ENCODE measurements at regions not wholly inside any gene's neighbourhood (a gene's known extent, or its start where the extent isn't known, plus 50 kb on each side); places are given as distances from the start of the nearest gene placed in this dataset.
A peak's percentile ranks its signal among the peaks of the same experiment; 100 is the strongest.

GRCh38 chr13:50527612-50528509, 315.6 kb downstream of the DLEU7 start:
- Histone ChIP-seq H3K79me2 (ENCODE audit: control insufficient read depth, insufficient read depth, low read length) (no peaks in the 10 kb centered on the region), H3K4me1 (ENCODE audit: control insufficient read depth in 2 of 2, insufficient read depth in 2 of 2, low read length in 2 of 2) (peaks cover 24 to 25% of the 10 kb centered on the region in 2 donors), H3K4me3 (ENCODE audit: control extremely low read depth in 1 of 5, extremely low read depth in 1 of 5, insufficient read depth in 1 of 5, low read depth in 2 of 5, low read length in 4 of 5) (no peak overlapping the region), H3K4me2 (replicated peaks; ENCODE audit: low read depth, low read length, poor library complexity, severe bottlenecking) (peak overlapping the region; percentile 26), H3K36me3 (replicated peaks in 1 of 2; ENCODE audit: control extremely low read depth in 1 of 2, control insufficient read depth in 1 of 2, extremely low read depth in 1 of 2, insufficient read depth in 2 of 2, low read length in 1 of 2) (no peaks in the 10 kb centered on the region), H3K9ac (ENCODE audit: low read length) (no peak overlapping the region), H4K20me1 (ENCODE audit: control insufficient read depth, insufficient read depth, low read length, poor library complexity, severe bottlenecking) (no peaks in the 10 kb centered on the region), H2AFZ (ENCODE audit: insufficient read depth, low read depth, low read length, poor library complexity, severe bottlenecking) (peak overlapping the region; percentile 55), H3K9me3 (ENCODE audit: control extremely low read depth in 1 of 3, control insufficient read depth in 2 of 3, insufficient read depth in 1 of 3, low read length in 2 of 3) (no peaks in the 10 kb centered on the region), H3K27me3 (replicated peaks in 1 of 4; ENCODE audit: control extremely low read depth in 1 of 4, control insufficient read depth in 3 of 4, insufficient read depth in 4 of 4, low read length in 3 of 4) (no peaks in the 10 kb centered on the region), H3K27ac (ENCODE audit: low read length in 2 of 2) (no peak overlapping the region)
- Mint-ChIP-seq H3K27me3 (no peaks in the 10 kb centered on the region), H3K4me3 (peak overlapping the region; percentile 7), H3K9me3 (ENCODE audit: insufficient read depth) (no peaks in the 10 kb centered on the region), H3K4me1 (peaks cover 35% of the 10 kb centered on the region), H3K27ac (peak overlapping the region; percentile 50)
- intact Hi-C loops (cut with micrococcal nuclease), result loop anchor here (5.0 kb wide), 1 partner anchor 64 kb away; no protein-coding TSS in a partner anchor
- ATAC-seq (ENCODE audit: low read depth) (no peak), DNase-seq (no peak)
- 56% methylated on average over 3 of the region's 9 CpGs for WGBS (ENCODE audit: insufficient coverage)
- ChIA-PET CTCF (interaction anchor here (0.8 to 2.5 kb wide), 6 partner anchors 15 to 443 kb away, joined by 3 to 10 read pairs (median 6); no protein-coding TSS in a partner anchor), POLR2A (interaction anchor here (1.2 kb wide), 1 partner anchor 403 kb away, joined by 4 read pairs; no protein-coding TSS in a partner anchor)
- TF ChIP-seq CTCF (IDR thresholded peaks at IDR 0.05) (no peak), EZH2 (IDR thresholded peaks at IDR 0.05; ENCODE audit: borderline replicate concordance, insufficient read depth, low read depth, low read length, poor library complexity, severe bottlenecking) (no peak)
